HG03064 (cell line): ENCODE measurements at regions not wholly inside any gene's neighbourhood (a gene's known extent, or its start where the extent isn't known, plus 50 kb on each side); places are given as distances from the start of the nearest gene placed in this dataset.

Source experiments
- ATAC-seq: cut with Tn5 transposase; IDR thresholded peaks from one replicate; pipeline ENCODE4 v1.9.1; 2021; ENCODE audit warnings: low read depth; ENCODE audit not compliant: unreplicated experiment

DNA sequence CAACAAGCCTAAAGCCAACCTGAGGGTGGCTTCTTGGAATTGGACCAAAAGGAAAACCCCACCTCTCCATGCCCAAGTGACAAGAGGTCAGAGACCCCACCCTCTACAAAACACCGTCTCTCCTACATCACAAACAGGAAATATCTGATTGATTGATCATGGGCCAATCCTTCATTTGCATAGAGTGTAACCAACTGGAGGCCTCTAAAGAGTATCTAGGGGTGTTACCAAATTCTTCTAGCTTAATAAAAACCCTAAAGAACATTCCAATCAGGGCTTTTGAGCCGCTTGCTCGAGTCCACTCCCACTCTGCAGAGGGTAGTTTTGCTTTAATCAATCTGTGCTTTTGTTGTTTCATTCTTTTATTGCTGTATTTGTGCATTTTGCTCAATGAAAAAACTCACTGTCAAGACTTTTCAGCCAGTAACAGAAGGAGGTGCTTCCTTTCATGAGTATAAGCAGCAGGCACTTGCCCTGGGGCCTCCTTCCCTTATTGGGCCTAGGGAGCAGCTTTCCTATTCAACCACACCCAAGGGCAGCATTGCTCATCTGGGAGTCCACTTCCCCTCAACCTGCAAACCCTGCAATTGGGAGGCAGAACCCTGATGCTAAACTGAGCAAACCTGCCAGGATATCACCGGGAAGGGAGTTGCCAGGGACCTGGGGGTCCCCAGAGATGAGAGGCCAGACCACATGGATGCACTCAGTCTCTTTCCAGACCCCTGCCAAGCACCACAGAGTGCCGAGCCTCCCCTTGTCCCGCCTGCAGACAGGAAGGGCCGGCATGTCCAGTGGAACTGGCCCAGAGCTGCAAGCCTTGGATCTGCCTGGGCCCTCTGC is 154.3 kb upstream of the VSTM2B start:
- ATAC-seq = no peak

DNA sequence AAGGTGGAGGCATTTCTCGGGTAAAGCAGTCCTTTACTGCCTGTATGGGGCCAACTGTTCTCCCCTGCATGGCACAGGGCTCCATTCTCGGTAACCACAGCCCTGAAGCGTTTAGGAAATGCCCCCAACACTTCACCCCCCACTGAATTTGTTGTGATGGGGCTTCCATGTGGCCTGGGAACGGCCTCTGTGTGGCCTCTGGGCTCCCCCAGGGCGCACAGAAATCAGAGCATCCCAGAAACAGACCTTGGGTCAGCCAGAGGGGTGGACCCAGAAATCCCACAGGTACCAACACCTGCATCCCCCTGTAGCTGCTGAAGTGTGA is 153.7 kb upstream of the VSTM2B start:
- ATAC-seq = no peak

DNA sequence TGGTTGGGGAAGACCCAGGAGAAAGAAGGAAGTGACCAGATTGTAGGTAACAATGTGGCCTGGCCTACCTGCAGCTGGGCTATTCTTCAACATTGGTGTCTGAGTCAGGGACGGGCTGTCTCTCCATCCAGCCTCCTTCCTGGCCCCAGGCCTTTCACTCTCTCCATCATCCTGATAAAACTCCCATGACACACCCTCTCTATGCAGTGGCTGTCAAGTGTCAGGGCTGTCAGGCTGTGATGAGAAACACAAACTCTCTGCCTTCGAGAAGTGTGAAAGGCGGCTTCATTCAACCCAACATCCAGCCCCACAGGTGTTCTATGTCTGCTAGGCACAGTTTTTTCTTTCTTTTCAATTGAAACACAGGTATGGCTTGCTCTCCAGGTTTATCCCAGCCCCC is 153.3 kb upstream of the VSTM2B start:
- ATAC-seq = no peak

DNA sequence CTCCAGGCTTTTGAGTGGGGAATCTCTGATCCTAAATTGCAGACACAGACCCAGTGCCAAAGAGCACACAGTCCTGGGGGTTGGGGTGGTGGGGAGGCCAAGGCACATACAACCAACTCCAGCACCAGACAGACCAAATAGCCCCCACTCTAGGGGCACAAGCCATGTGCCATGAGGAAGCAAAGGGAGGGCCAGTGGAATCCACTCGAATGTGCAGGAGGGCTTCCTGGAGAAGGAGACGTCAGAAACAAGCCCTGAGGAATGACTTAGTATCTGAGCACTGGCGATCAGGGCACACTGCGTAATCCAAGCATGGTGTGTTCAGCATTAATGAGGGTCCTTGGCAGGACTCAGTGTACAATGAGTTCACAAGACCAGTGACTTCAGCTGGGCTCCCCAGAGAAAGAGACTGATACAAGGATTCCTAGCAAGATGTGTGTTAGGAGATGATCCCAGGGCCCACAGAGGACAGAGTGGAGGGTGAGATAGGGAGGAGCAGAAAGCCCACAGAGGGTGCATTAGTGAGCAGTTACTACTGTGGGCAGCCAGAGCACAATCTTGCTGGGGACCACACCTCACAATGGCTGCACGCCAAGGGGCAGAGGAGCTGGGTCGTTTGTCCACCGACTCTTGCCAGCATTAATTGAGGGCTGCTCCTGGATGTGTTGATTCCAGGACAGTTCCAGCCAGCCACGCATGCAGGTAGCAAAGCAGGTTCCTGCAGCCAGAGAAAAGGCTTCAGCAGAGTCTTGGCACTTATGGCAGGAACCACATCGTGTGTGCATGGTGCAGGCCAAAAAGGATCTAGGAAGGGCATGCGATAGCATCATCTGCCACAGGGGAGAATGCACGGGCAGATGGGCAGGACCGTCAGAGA is 152.6 kb upstream of the VSTM2B start:
- ATAC-seq = no peak

DNA sequence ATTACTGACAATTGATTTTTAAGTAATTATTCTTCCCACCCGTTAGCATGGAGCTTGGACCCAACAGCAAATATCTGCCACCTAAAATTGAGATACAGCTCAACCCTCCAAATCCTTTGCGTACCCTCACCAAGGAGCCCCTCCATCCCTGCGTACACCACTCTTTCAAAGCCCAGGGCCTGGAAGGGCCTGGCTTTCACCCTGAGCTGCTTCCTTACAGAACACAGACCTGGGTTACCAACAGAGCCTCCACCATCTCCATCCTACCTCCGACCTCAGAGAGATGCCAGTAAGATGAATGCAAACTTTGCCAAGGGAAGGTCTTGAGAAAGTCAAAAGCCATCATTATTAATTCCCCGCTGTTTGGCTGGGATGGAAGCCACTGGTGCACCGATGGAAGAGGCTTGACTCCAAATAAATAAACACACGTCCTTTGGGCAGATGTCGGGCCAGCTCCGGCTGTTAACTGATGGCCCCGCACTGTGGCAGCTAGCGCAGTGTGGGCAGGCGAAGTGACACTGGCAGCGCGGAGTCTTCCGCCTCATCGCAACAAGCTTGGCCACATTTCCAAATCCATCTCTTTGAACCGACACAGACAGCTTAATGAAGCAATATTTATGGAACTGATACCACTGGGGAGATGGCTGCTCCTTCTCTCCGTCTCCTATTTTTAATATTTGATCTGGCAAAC is 150.2 kb upstream of the VSTM2B start:
- no peak for ATAC-seq

DNA sequence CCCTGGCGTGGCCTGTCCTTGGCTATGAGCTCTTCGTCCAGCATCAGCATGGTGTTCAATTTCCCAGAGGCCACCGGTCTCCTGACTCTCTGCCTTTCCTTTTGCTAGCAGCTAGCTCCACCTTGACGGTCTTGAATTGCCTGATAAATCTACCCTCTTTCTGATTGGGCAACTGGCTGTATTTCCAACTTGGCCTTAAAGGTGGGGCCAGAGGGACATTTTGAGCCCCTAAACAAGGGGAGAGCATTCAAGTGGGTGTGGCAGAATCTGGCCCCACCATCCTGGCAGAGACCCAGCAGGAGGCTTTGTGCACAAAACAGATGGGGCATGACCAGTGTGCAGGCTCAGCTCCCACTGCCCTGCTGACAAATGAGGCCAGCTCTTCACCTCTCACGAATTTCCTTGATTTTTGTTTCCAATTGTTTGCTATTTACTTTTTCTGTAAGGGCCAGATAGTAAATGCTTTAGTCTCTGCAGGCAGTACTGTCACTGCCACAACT is 148.9 kb upstream of the VSTM2B start:
- ATAC-seq = no peak

DNA sequence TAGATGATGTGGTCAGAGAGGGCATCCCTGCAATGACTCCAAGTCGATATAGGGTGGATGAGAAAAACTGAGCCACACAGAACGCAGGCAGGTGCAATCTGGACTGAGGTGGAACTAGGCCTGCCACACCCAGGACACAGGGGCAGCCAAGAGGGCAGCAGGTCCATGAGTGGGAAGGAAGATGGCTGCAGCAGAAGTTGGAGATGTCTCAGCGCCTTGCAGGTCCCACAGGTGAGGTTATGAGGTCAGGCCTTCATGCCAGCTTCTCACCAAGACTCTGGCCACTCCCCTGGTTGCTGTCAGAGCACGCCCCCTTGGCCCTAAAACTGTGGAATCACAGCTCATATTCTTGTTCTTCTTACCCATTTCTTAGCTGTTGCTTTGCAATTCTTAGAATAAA is 147.7 kb upstream of the VSTM2B start:
- no peak for ATAC-seq

DNA sequence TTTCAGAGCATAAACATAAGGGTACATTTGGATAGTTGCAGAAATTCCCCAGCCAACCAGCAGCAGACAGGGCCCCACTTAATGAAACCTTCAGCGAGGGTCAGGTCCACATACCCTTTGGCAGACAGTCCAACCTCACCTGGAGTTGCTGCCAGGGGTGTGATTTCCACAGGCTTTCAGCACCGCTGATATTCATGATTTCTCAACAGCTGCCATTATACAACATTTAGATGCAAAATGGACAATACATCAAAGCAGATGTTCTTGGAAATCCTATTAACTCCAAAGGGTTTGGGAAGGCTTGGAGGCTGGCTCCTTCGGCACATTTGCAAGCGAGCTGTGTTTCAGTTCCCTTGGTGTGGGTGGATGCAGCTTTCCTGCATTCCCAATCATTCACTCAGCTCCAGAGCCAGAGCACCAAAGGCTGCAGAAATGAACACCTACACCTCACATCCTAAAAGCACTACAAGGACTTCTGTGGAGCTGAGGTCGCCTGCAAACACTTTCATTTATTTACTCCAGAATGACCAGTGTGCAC is 147.2 kb upstream of the VSTM2B start:
- no peak for ATAC-seq

DNA sequence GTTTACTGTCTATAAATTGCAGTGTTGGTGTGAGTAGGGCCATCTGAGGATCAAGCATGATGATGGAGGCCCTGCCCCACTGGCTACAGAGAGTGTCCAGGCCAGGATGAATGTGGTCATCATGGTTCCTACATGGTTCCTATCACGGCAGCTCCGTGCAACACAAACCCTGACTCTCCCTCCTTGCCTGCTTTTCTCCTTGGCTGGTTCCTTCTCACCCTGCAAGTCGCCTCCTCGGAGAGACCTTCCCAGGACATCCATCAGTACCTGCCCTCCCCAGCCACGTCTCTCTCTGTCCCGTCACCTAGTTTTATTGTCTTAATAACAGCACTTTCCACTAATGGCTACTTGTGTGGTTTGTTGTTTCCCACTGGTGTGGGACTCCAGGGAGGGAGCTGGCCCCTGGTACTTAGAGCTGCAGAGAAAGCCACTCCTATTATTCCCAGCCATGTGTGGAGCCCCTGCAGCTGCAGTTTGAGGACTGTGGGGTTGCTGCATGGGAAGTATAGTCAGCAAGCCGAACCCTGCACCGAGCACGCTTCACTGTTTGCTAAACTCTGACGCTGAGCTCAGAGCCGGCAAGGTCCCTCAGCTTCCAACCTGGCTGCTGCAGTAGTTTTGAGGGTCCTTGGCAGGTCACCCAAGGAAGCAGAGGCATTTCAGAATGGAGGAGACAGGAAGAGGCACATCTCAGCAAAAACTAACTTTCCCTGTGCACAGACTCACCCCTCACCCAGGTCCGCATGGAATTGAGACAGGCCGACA is 146.4 kb upstream of the VSTM2B start:
- ATAC-seq = no peak

DNA sequence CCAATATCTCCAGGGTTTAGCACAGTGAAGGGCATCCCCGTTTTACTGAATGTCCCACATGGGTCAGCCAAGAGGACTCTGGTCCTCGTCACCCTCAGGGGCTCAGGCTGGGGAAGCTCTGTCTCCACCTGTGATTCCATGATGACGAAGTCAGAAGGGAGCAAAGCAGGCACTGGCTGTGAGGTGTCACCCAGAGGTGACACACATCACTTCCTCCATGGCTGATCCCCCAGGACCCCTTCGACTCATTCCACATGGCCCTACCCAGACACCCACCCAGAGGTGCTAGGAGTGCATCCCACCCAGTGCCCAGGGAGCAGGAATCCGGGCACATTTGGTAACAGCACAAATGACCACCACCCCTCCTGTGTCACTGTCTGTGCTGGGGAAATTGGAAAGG is 145.2 kb upstream of the VSTM2B start:
- no peak for ATAC-seq

DNA sequence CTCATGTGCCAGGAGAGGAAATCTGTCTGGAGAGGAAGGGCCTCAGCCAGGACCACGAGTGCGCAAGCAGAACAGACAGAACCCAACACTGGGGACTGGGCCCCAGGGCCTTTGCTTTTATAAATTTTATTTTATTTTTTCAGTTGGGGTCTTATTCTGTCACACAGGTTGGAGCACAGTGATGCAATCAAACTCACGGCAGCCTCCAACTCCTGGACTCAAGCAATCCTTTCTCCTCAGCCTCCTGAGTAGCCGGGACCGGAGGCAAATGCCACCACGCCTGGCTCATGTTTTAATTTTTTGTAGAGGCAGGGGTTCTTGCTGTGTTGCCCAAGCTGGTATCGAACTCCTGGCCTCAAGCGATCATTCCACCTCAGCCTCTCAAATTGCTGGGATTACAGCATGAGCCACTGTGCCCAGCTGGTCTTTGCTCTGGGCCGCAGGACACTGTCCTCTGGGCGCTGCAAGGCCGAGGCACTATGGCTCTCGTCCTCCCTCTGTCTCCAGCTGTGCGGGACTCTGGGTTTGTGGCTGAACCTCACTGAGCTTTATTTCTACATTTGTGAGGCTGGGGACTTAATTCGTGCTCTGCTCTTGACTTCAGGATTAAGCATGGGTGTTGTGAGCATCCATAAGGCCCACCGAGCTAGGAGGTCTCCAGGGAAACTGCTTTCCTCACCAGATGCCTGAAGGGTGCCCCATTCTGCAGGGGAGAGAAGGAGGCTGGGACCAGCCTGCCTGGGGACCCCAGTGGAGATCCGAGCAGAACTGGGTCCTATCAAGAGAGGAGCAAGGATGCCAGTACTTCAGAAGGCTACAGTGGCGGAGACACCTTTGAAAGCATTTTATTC is 144.2 kb upstream of the VSTM2B start:
- no peak for ATAC-seq

DNA sequence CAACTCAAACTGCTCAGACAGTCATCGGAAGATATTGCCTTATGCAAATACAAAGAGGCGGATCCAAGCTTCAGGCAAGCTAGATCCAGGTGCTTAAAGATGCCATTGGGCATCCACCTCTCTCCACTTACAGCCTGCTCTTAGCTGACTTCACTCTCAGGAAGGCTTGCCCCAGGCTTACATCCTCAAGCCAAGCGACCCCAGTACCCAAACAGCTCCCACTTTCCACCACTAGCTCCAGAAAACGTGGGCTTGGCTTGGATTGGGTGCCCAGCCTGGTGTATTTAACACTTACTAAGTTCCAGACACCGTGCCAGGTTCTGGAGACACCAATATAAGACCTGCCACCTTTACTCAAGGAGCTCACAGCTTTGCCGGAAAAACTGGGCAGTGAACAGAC is 142.1 kb upstream of the VSTM2B start:
- no peak for ATAC-seq

DNA sequence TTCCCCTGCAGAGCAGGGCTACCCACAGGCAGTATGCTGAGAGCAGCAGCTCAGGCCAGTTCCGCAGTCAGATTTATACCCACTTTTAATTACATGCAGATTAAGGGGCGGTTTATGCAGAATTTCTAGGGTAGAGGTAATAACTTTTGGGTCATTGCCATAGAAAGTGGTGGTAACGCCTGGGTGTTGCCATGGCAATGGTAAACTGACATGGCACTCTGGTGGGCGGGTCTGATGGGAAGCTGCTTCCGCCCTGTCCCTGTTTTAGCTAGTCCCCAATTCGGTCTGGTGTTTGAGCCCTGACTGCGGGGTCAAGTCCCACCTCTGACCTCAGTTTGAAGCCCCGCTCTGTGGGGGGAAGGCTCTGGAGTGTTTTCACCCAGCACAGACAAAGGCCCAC is 141.1 kb upstream of the VSTM2B start:
- no peak for ATAC-seq

DNA sequence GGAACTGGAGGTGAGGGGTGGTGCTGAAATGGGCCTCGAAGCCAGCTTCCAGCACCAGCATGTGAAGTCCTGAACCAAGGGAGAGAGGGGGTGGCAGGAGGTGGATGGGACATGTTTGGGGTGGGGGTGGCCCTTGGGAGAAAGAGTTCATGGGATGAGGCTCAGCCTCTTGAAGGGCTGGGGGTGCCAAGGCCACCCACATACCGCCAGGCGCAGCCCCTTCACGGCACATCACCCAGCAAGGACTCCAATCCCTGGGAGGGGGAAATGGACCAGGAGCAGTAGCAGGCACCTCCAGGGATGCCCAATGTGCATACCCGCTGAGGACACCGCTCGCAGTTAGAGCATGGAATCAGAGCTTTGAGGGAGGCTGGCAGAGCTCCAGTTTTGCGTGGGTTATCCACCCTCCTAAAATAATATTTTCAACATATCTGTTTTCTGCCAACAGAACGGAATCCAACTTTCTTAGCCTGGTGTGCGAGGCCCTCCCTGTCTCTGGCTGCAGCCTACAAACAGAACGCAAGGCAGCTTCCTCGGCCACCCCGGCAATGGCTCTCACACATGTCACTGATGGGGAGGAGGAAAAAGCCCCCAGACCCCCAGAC is 140.5 kb upstream of the VSTM2B start:
- no peak for ATAC-seq

DNA sequence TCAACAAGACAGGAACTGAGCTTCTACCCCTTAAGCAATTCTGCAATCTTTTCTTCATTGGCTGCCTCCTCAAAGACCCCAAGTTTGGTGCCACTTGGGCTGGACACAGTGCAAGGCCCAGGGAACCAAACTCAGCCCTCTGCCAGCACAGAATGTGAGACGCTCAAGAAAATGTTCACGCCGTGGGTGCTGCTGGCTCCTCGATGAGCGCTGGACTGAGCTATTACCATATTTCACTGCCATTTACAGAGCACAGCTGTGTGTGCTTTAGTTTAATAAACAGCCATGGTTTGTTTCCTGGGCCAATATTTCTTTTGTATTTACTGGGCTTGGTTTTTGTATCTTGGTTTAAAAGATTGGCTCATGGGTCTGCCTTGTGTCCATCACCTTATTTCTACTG is 138.8 kb upstream of the VSTM2B start:
- no peak for ATAC-seq

DNA sequence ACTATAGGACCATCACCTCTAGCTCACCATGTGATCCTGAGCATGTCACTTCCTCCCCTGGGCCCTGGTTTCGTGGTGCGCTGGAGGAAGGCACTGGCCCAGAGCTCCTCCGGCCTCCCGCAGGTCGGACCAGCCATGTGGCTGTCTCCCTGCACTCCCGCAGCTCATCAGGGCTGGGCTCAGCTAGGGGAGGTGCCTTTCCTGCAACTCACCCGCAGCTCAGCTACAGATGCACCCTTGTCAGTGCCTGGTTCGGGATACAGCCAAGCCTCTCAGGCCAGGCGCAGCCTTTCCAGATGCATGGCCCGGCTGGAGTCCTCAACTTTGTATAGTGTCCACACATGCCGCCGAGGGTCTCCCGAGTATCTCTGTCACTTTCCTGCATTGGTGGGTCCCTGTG is 138.2 kb upstream of the VSTM2B start:
- ATAC-seq = no peak

DNA sequence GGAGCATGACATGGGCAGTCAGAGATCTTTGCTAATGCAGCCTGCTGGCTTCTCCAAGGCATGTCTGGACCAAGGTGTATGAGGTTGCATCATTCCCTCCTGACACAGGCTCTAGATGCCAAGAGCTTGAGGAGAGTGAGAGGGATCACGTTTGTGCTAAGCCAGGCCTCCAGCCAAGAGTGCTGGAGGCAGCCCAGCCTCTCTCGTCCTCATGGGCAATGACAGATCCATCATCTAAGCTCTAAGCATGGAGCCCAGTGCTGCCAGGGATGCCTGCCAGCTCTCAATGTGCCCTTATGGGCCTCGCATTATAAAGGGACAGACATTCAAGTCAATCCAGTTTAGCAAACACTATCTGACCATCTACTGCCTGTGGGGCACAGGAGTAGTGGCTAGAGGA is 136.3 kb upstream of the VSTM2B start:
- no peak for ATAC-seq

DNA sequence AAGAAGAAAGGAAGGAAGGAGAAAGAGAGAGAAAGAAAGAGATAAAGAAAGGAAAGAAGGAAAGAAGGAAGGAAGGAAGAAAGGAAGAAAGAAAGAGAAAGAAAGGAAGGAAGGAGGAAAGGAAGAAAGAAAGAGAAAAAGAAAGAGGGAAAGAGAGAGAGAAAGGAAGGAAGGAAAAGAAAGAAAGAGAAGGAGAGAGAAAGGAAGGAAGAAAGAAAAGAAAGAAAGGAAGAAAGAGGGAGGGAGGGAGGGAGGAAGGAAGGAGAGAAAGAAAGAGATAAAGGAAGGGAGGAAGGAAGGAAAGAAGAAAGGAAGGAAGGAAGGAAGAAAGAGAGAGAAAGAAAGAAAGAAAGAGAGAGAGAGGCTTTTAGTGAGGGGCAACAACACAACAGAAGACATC is 135.1 kb upstream of the VSTM2B start:
- no peak for ATAC-seq

DNA sequence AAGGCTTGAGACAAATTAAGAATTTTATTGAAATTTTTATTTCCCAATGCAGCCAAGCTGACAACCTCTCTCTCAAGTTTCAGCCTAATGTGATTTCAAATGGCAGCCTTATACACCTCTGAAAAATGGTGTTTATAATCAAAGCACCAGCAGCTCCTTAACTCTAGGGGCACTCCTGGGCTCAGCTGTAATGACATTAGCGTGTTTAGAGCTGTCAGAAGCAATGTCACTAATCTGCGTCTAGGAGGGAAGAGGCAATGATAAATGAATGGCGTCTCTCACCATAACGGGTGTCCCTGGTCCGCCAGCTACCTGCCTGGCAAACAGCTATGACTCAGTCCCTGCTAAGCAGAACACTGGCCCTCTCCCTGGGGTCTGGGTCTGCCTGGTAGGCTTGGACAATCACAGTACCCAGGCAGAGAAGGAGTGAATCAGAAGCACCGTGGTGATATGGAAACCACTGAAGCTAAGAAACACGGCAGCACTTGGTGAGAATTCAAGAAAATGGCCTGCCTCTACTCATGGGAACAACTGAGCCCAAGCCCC is 131.8 kb upstream of the VSTM2B start:
- ATAC-seq = no peak
